HepG2 (cell line): ENCODE measurements at regions not wholly inside any gene's neighbourhood (a gene's known extent, or its start where the extent isn't known, plus 50 kb on each side); places are given as distances from the start of the nearest gene placed in this dataset.

ENCODE experiments used
- BCL6 ChIP-seq: IDR thresholded peaks from 2 replicates; pipeline ENCODE4 v1.6.1; 2016; ENCODE audit warnings: missing genetic modification reagents, missing compliant biosample characterization
- BCLAF1 ChIP-seq: fragments of 450-650 bp; IDR thresholded peaks from 2 replicates; pipeline ENCODE4 v1.6.1; 2017; ENCODE audit warnings: mild to moderate bottlenecking
- CREB3 ChIP-seq: sonication (generic); formaldehyde crosslinking; IDR thresholded peaks from 2 replicates; pipeline ENCODE4 v1.5.0; 2020; ENCODE audit warnings: missing genetic modification reagents
- GATAD1 ChIP-seq: IDR thresholded peaks from 2 replicates; pipeline ENCODE4 v1.6.1; 2016; ENCODE audit warnings: missing genetic modification reagents, missing compliant biosample characterization
- GPBP1L1 ChIP-seq: sonication (generic); formaldehyde crosslinking; IDR thresholded peaks from 2 replicates; pipeline ENCODE4 v1.5.0; 2020; ENCODE audit warnings: mild to moderate bottlenecking, missing genetic modification reagents
- HNF4A ChIP-seq: sonication (generic); formaldehyde crosslinking; IDR thresholded peaks from 2 replicates; pipeline ENCODE4 v1.4.0; 2020; ENCODE audit warnings: missing genetic modification reagents
- HOXA3 ChIP-seq: sonication (generic); formaldehyde crosslinking; IDR thresholded peaks from 2 replicates; pipeline ENCODE4 v1.5.0; 2020; ENCODE audit warnings: missing genetic modification reagents
- KDM5A ChIP-seq: fragments of 200-600 bp; sonication (generic); IDR thresholded peaks from 2 replicates; pipeline ENCODE4 v1.7.0; 2018; ENCODE audit warnings: antibody characterized with exemption, mild to moderate bottlenecking, low read length, borderline replicate concordance
- MNT ChIP-seq: fragments of 450-650 bp; IDR thresholded peaks from 2 replicates; pipeline ENCODE4 v1.6.1; 2016
- NFIC ChIP-seq: IDR thresholded peaks from 2 replicates; pipeline ENCODE4 v1.6.1; 2012; ENCODE audit warnings: mild to moderate bottlenecking, low read length, inconsistent platforms
- NPAS2 ChIP-seq: sonication (generic); formaldehyde crosslinking; IDR thresholded peaks from 2 replicates; pipeline ENCODE4 v1.8.0; 2022; ENCODE audit warnings: mild to moderate bottlenecking, missing genetic modification reagents, borderline replicate concordance
- SMAD3 ChIP-seq: sonication (generic); formaldehyde crosslinking; IDR thresholded peaks from 2 replicates; pipeline ENCODE4 v1.4.0; 2020; ENCODE audit warnings: missing genetic modification reagents
- STAG1 ChIP-seq: sonication (generic); formaldehyde crosslinking; IDR thresholded peaks from 2 replicates; pipeline ENCODE4 v1.4.0; 2020; ENCODE audit warnings: missing genetic modification reagents
- THAP9 ChIP-seq: sonication (generic); formaldehyde crosslinking; IDR thresholded peaks from 2 replicates; pipeline ENCODE4; 2020; ENCODE audit warnings: missing genetic modification reagents, mild to moderate bottlenecking, borderline replicate concordance
- ZFP37 ChIP-seq: sonication (generic); formaldehyde crosslinking; IDR thresholded peaks from 2 replicates; pipeline ENCODE4 v1.4.0; 2020; ENCODE audit warnings: missing genetic modification reagents, borderline replicate concordance
- ZNF121 ChIP-seq: sonication (generic); formaldehyde crosslinking; IDR thresholded peaks from 2 replicates; pipeline ENCODE4 v1.5.0; 2020; ENCODE audit warnings: mild to moderate bottlenecking, missing genetic modification reagents
- ZNF337 ChIP-seq: sonication (generic); formaldehyde crosslinking; IDR thresholded peaks from 2 replicates; pipeline ENCODE4 v1.5.1; 2020; ENCODE audit warnings: missing genetic modification reagents, low read depth, mild to moderate bottlenecking, borderline replicate concordance
- ZNF350 ChIP-seq: sonication (generic); formaldehyde crosslinking; IDR thresholded peaks from 2 replicates; pipeline ENCODE4 v1.4.0; 2020; ENCODE audit warnings: mild to moderate bottlenecking, low read depth, missing genetic modification reagents, borderline replicate concordance
- ZNF629 ChIP-seq: sonication (generic); formaldehyde crosslinking; conservative IDR thresholded peaks from 2 replicates; pipeline ENCODE4 v1.5.0; 2020; ENCODE audit warnings: missing genetic modification reagents

- TF ChIP-seq HNF4A (CRISPR knock-in tag) (peak; percentile 71), BCLAF1 (no peak), MNT (no peak), ZNF629 (CRISPR knock-in tag) (peak; percentile 86), THAP9 (CRISPR knock-in tag) (no peak), BCL6 (peak; percentile 28), ZNF350 (no peak), GPBP1L1 (CRISPR knock-in tag) (no peak), GATAD1 (CRISPR knock-in tag) (0 out of 2 replicates have a peak, but pooled peaks have one; percentile 29), HOXA3 (CRISPR knock-in tag) (peak; percentile 48; the same call in 1 of the 2 replicates), ZNF121 (CRISPR knock-in tag) (no peak), ZNF337 (CRISPR knock-in tag) (no peak), ZFP37 (CRISPR knock-in tag) (no peak), STAG1 (CRISPR knock-in tag) (no peak), SMAD3 (CRISPR knock-in tag) (0 out of 2 replicates have a peak, but pooled peaks have one; percentile 19), CREB3 (CRISPR knock-in tag) (no peak), NFIC (no peak), NPAS2 (CRISPR knock-in tag) (no peak), KDM5A (no peak)
Observed at GRCh38 chr9:113705928-113706519, 170.1 kb upstream of the ZNF618 start (continued).
